ENCODE measurements at regions not wholly inside any gene's neighbourhood (a gene's known extent, or its start where the extent isn't known, plus 50 kb on each side); places are given as distances from the start of the nearest gene placed in this dataset.

DNA sequence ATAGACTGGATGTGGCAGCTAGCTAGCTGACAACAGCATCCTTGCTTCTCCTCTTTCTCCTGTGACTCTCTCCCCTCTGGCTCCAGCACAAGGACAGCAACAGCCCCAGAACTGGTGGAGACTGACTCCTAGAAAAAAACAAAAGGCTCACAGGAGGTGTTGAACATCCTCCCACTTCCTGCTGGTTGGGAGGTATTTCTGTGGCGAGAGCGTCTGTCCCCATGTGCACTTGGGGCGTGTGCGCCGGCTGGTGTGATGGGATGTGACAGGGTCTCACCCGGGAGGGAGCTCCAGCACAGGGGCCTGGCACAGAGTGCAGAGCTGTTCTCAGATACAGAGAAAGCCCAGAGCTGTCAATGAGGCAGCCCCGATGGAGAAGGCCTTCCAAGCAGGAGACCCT, 107.2 kb upstream of the E2F8 start:
- Histone ChIP-seq H3K36me3 (no peaks in the 10 kb centered on the region), H3K27me3 (peaks cover 54% of the 10 kb centered on the region), H3K9me3 (no peaks in the 10 kb centered on the region), H3K4me1 (peaks cover 12% of the 10 kb centered on the region), H3K27ac (no peak overlapping the region), H3K4me3 (no peak overlapping the region)
- no peak for ATAC-seq
- no peak for DNase-seq
- intact Hi-C loops (cut with DNase I) = no loop called here
- TF ChIP-seq, protein P1, sequence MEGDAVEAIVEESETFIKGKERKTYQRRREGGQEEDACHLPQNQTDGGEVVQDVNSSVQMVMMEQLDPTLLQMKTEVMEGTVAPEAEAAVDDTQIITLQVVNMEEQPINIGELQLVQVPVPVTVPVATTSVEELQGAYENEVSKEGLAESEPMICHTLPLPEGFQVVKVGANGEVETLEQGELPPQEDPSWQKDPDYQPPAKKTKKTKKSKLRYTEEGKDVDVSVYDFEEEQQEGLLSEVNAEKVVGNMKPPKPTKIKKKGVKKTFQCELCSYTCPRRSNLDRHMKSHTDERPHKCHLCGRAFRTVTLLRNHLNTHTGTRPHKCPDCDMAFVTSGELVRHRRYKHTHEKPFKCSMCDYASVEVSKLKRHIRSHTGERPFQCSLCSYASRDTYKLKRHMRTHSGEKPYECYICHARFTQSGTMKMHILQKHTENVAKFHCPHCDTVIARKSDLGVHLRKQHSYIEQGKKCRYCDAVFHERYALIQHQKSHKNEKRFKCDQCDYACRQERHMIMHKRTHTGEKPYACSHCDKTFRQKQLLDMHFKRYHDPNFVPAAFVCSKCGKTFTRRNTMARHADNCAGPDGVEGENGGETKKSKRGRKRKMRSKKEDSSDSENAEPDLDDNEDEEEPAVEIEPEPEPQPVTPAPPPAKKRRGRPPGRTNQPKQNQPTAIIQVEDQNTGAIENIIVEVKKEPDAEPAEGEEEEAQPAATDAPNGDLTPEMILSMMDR (IDR thresholded peaks at IDR 0.05) = no peak

DNA sequence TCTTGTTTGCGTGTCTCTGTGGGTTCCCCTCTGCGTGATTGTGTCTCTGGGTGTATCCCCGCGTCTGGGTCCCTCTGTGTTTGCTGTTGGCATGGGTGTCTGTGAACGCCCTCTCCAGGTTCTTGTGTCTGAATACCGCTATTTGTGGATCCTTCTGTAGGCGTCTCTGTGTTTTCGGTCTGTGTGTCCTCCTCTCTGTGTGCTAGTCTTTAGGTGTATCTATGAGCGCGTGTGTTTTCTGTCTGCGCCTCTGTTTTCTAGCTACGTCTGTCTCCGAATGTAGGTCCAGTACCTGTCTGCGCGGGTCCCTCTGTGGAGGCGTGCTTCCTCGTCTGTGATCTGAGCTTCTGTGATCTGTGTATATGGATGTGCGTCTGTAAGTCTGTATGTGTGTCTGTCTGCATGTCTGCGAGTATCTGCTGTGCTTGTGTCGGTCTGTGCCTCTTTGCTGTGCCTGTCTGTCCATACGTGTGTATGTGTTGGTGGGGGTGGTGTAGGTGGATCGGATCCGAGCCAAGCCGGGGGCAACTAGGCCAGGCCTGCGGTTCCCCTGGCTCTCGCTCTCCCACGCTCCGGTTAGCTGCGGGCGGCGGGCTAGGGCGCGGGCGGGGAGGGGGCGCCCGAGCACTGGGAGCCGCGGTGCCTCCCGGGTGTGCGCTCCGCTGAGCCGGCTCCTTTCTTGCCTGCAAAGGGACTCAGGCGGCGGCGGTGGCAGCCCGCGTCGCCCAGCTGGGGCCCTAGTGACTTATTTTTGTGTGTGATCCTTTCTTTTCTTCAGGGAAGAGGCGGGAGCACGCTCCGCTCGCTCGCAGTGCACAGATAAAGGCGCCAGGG, 105.3 kb upstream of the E2F8 start:
- peaks cover 12% of the 10 kb centered on the region for H3K4me1 ChIP-seq
- ATAC-seq = peak; percentile 28

DNA sequence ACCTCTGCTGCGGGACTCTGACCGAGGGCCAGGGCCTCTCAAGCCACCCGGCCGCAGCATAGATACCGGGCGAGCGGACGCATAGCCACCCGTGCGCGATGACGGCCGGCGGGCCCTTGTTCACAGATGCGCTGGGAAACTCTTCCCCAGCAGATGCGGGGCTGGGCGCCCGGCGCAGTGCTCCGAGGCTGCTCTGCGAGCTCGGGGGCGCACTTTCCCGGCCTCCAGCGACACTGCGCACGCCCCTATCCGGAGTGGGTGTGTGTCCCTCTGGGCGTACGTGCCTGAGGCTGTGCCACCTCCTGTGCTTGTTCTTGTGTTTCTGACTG, 104.7 kb upstream of the E2F8 start:
- TF ChIP-seq, protein P1 (IDR thresholded peaks at IDR 0.05) = no peak
- Histone ChIP-seq H3K4me3 (peak overlapping the region; percentile 54), H3K27ac (no peak overlapping the region), H3K36me3 (no peaks in the 10 kb centered on the region), H3K9me3 (no peaks in the 10 kb centered on the region), H3K27me3 (peaks cover 52% of the 10 kb centered on the region), H3K4me1 (peaks cover 12% of the 10 kb centered on the region)
- DNase-seq (no peak), ATAC-seq (peak; percentile 47)
- intact Hi-C loops (cut with DNase I) = no loop called here

More for the DNA sequence above, 105.3 kb upstream of the E2F8 start:
- intact Hi-C loops (cut with DNase I) = no loop called here
- H3K27ac ChIP-seq = no peak overlapping the region
- H3K36me3 ChIP-seq = no peaks in the 10 kb centered on the region
- no peak for DNase-seq
- H3K9me3 ChIP-seq = no peaks in the 10 kb centered on the region
- peak overlapping the region; percentile 54 for H3K4me3 ChIP-seq
- TF ChIP-seq, protein P1 (IDR thresholded peaks at IDR 0.05) = no peak
- H3K27me3 ChIP-seq = peaks cover 57% of the 10 kb centered on the region

DNA sequence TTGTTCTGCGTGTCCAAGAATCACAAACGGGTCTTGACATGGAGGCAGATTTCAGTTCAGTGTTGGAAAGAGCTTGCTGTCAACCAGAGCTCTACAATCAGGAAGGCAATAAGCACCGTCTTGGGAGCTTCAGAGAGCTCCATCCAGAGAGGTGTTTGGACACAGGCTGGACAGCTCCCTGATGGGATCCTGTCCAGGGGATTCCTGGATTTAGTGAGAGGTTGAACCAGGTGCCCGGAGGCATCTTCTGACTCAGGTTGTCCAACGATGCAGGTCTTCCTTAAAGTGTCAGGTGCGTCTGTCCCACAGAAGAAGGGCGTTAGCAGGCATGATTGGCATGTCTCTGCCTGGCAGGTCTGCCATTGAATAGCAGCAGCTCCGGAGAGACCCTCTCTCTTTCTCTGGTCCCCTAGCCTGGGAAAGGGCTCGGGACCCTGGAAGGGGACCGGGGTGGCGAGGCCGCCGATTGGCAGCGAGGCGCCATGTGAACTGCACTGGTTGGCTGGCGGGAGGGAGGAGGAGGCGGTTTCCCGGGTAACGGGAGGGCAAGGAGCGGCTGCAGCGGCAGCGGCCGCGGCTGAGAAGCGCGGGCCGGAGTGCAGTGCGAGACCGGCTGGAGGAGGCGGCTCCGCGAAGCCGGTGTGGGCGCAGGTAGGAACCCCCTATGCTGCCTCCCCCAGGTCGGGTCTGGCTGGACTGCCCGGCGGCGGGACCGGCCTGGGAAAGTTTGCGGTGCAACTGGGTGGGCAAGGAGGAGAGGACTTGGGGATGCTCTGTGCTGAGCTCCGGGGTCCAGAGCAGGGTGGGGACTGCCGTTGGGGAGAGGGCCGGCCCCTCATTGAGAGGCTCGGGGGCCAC, 104.1 kb upstream of the E2F8 start:
- intact Hi-C loops (cut with DNase I) = no loop called here
- Histone ChIP-seq H3K9me3 (no peaks in the 10 kb centered on the region), H3K36me3 (no peaks in the 10 kb centered on the region), H3K27ac (no peak overlapping the region), H3K4me1 (peaks cover 12% of the 10 kb centered on the region), H3K4me3 (peak overlapping the region; percentile 54), H3K27me3 (peaks cover 46% of the 10 kb centered on the region)
- peak; percentile 68 for DNase-seq
- TF ChIP-seq, protein P1 (IDR thresholded peaks at IDR 0.05) = no peak
- ATAC-seq = peak; percentile 57

DNA sequence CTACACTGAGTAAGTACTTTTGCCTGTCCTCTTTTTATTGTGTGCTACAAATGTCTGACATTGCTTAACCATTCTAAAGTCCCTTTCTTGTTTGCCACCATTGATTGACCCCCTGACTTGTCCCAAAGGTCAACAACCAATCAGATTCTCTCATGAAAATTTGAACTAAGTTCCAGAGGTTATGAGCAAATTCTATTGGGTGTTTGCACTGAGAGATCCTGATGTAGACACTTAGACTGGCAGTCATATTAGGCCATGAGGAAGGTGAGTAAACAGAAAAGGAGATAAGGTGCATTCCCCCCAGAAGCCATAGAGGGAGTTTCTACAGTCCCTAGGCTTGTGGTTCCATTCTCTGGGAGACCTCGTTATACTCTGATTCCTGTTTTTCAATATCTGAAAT, 101.3 kb upstream of the E2F8 start:
- TF ChIP-seq, protein P1 (IDR thresholded peaks at IDR 0.05) = no peak
- Histone ChIP-seq H3K27ac (no peak overlapping the region), H3K4me3 (no peak overlapping the region), H3K36me3 (no peaks in the 10 kb centered on the region), H3K4me1 (peaks cover 7% of the 10 kb centered on the region), H3K27me3 (peaks cover 34% of the 10 kb centered on the region), H3K9me3 (no peaks in the 10 kb centered on the region)
- DNase-seq (no peak), ATAC-seq (no peak)
- intact Hi-C loops (cut with DNase I) = no loop called here

Data from upper lobe of right lung (tissue), 1 donor.